Endodermal cell (in vitro differentiated cells): ENCODE measurements at regions not wholly inside any gene's neighbourhood (a gene's known extent, or its start where the extent isn't known, plus 50 kb on each side); places are given as distances from the start of the nearest gene placed in this dataset.

Source experiments
- DNase-seq: peaks from one replicate; pipeline ENCODE4 v3.0.0-alpha.2; 2017
- H3K27ac ChIP-seq: 2 replicates; pipeline ENCODE4 v1.5.1; 2013; ENCODE audit warnings: mild to moderate bottlenecking, low read depth, low read length, moderate library complexity
- H3K27me3 ChIP-seq: 2 replicates; pipeline ENCODE4 v1.6.1; 2013; ENCODE audit warnings: mild to moderate bottlenecking, low read length, moderate library complexity; ENCODE audit not compliant: insufficient read depth, control insufficient read depth, poor library complexity, severe bottlenecking
- H3K36me3 ChIP-seq: 2 replicates; pipeline ENCODE4 v1.7.0; 2013; ENCODE audit warnings: mild to moderate bottlenecking, low read length, moderate library complexity; ENCODE audit not compliant: control insufficient read depth, insufficient read depth
- H3K4me1 ChIP-seq: one replicate; pipeline ENCODE4 v1.7.0; 2013; ENCODE audit warnings: low read length; ENCODE audit not compliant: control insufficient read depth, insufficient read depth
- H3K4me3 ChIP-seq: 2 replicates; pipeline ENCODE4 v1.5.1; 2013; ENCODE audit warnings: mild to moderate bottlenecking, low read length, moderate library complexity
- H3K9ac ChIP-seq: 2 replicates; pipeline ENCODE4 v1.6.1; 2013; ENCODE audit warnings: mild to moderate bottlenecking, low read length, moderate library complexity; ENCODE audit not compliant: poor library complexity, severe bottlenecking; ENCODE audit errors: extremely low read depth
- H3K9me3 ChIP-seq: 2 replicates; pipeline ENCODE4 v1.6.1; 2013; ENCODE audit warnings: mild to moderate bottlenecking, low read length, moderate library complexity; ENCODE audit not compliant: control insufficient read depth
- H3K27ac Mint-ChIP-seq: 2 replicates; pipeline ENCODE4 v1.8.0; 2020; ENCODE audit warnings: mixed read lengths
- H3K27me3 Mint-ChIP-seq: 2 replicates; pipeline ENCODE4 v1.8.0; 2021; ENCODE audit warnings: mild to moderate bottlenecking, mixed read lengths; ENCODE audit not compliant: insufficient read depth
- H3K36me3 Mint-ChIP-seq: 2 replicates; pipeline ENCODE4 v1.8.0; 2020; ENCODE audit warnings: low read depth, mixed read lengths
- H3K4me1 Mint-ChIP-seq: 2 replicates; pipeline ENCODE4 v1.8.0; 2020; ENCODE audit warnings: mixed read lengths
- H3K4me3 Mint-ChIP-seq: 2 replicates; pipeline ENCODE4 v1.8.0; 2020; ENCODE audit warnings: mild to moderate bottlenecking, moderate library complexity, mixed read lengths
- H3K9me3 Mint-ChIP-seq: 2 replicates; pipeline ENCODE4 v1.8.0; 2020; ENCODE audit warnings: mild to moderate bottlenecking, mixed read lengths
- WGBS, 2 experiments: methylation state at CpG; one replicate each; pipeline versions ENCODE4 v1.1.5 to v1.1.7; 2013; ENCODE audit warnings: missing lambda C conversion rate in 2 of 2, mixed read lengths in 1 of 2; ENCODE audit not compliant: insufficient coverage in 1 of 2, insufficient read length in 1 of 2; 5-methylcytosine and 5-hydroxymethylcytosine counted together
- TF ChIP-seq, protein P1 (sequence below): fragments of 200-600 bp; sonication (generic); conservative IDR thresholded peaks from 2 replicates; pipeline ENCODE4 v1.5.0; 2021; ENCODE audit warnings: antibody characterized with exemption, mild to moderate bottlenecking

DNA sequence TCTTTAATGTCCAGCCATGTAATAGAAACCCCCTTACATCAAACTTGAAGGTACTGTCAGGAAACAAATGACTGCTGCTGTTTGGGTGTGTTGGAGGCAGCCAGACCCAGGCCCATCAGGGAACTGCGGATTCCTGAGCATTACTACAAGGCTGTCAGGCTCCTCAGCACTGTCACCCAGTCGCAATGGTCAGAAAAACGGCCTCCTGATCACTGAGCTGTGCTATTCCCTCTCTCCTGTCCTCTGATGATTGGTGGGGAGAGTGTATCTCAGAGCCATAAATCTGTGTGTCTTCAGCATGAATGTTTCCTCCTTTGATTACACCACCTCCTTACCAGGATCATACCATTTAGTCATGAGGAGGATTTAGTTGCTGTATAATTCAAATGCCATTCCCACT lies 135.2 kb upstream of the GADL1 start:
- Histone ChIP-seq H3K36me3 (no peaks in the 10 kb centered on the region), H3K4me1 (no peaks in the 10 kb centered on the region), H3K27ac (no peak overlapping the region), H3K27me3 (no peaks in the 10 kb centered on the region), H3K9ac (no peak overlapping the region), H3K9me3 (peaks cover 28% of the 10 kb centered on the region), H3K4me3 (no peak overlapping the region)
- Mint-ChIP-seq H3K36me3 (peaks cover 6% of the 10 kb centered on the region), H3K4me1 (peaks cover 4% of the 10 kb centered on the region), H3K4me3 (no peak overlapping the region), H3K9me3 (peaks cover 23% of the 10 kb centered on the region), H3K27me3 (no peaks in the 10 kb centered on the region), H3K27ac (no peak overlapping the region)
- WGBS, 2 experiments, result 96% methylated on average over 3 of the region's 3 CpGs; no CpG with 5 or more reads in 1 of the 2 experiments
- DNase-seq, result no peak
- TF ChIP-seq, protein P1, sequence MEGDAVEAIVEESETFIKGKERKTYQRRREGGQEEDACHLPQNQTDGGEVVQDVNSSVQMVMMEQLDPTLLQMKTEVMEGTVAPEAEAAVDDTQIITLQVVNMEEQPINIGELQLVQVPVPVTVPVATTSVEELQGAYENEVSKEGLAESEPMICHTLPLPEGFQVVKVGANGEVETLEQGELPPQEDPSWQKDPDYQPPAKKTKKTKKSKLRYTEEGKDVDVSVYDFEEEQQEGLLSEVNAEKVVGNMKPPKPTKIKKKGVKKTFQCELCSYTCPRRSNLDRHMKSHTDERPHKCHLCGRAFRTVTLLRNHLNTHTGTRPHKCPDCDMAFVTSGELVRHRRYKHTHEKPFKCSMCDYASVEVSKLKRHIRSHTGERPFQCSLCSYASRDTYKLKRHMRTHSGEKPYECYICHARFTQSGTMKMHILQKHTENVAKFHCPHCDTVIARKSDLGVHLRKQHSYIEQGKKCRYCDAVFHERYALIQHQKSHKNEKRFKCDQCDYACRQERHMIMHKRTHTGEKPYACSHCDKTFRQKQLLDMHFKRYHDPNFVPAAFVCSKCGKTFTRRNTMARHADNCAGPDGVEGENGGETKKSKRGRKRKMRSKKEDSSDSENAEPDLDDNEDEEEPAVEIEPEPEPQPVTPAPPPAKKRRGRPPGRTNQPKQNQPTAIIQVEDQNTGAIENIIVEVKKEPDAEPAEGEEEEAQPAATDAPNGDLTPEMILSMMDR, result no peak

DNA sequence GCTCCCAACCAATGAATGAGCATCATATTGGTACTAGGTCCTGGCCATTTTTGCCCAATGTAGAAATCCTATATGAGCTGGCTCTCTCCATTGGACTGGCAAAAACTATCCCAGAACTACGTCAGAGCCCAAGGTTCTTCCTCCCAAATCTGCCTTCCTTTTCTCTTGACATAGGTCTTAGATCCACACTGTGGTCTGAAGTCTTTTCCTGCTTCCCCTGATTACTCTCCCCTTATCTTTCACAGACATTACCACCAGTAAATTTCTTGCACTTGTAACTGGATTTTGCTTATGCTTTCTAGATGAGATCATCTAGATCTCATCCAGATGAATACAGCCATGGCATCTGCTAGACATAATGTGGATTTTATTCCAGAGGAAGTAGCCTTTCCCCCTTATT lies 141.2 kb upstream of the GADL1 start:
- WGBS, 2 experiments, result 89 to 96% methylated on average over 1 of the region's 1 CpG
- Histone ChIP-seq H3K36me3 (no peaks in the 10 kb centered on the region), H3K4me3 (no peak overlapping the region), H3K9me3 (no peaks in the 10 kb centered on the region), H3K27me3 (no peaks in the 10 kb centered on the region), H3K4me1 (peaks cover 4% of the 10 kb centered on the region), H3K9ac (no peak overlapping the region), H3K27ac (no peak overlapping the region)
- no peak overlapping the region for H3K27ac Mint-ChIP-seq
- TF ChIP-seq, protein P1, result no peak
- no peak for DNase-seq
- no peaks in the 10 kb centered on the region for H3K9me3 Mint-ChIP-seq
- H3K27me3 Mint-ChIP-seq, result no peaks in the 10 kb centered on the region
- H3K36me3 Mint-ChIP-seq, result no peaks in the 10 kb centered on the region
- H3K4me1 Mint-ChIP-seq, result peaks cover 4% of the 10 kb centered on the region
- H3K4me3 Mint-ChIP-seq, result no peak overlapping the region

DNA sequence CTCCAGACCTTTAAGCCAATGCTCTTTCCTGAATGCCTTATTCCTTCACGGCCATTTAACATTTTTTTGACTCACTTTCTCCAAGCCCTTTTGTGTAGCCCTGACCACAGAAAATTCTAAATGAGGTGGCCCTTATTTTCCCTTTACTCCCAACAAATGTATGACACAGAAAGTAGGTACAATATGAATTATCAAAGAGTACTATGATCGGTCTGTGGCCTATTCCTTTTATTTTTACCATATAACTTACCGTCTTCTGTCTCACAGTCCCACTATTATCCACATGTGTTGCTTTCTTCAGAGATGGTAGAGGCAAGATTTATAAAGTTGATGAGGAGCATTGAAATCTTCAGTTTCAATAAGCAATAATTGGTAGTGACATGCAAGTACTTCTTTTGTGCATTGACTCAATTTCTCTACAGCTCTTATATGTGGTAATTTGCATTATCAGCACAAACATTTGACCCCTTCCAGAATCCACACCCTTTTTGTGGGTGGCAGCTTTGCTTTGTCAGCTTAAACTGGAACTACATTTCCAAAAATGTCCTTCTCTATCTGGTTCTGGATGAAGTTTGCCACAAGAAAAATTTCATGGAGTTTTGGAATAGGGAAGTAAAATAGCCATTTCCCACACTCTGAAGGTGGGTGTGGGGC lies 143.8 kb upstream of the GADL1 start:
- Mint-ChIP-seq H3K27me3 (no peaks in the 10 kb centered on the region), H3K4me3 (no peak overlapping the region), H3K27ac (no peak overlapping the region), H3K4me1 (peaks cover 13% of the 10 kb centered on the region), H3K9me3 (peaks cover 11% of the 10 kb centered on the region), H3K36me3 (peaks cover 3% of the 10 kb centered on the region)
- H3K27me3 ChIP-seq, result no peaks in the 10 kb centered on the region
- DNase-seq, result no peak
- peaks cover 13% of the 10 kb centered on the region for H3K9me3 ChIP-seq
- no peaks in the 10 kb centered on the region for H3K36me3 ChIP-seq
- H3K4me1 ChIP-seq, result peaks cover 4% of the 10 kb centered on the region
- TF ChIP-seq, protein P1, result no peak
- 94% methylated on average over 3 of the region's 3 CpGs; no CpG with 5 or more reads in 1 of the 2 experiments for WGBS, 2 experiments
- H3K4me3 ChIP-seq, result no peak overlapping the region
- no peak overlapping the region for H3K9ac ChIP-seq
- no peak overlapping the region for H3K27ac ChIP-seq
